ENCODE measurements at regions not wholly inside any gene's neighbourhood (a gene's known extent, or its start where the extent isn't known, plus 50 kb on each side); places are given as distances from the start of the nearest gene placed in this dataset.

DNA sequence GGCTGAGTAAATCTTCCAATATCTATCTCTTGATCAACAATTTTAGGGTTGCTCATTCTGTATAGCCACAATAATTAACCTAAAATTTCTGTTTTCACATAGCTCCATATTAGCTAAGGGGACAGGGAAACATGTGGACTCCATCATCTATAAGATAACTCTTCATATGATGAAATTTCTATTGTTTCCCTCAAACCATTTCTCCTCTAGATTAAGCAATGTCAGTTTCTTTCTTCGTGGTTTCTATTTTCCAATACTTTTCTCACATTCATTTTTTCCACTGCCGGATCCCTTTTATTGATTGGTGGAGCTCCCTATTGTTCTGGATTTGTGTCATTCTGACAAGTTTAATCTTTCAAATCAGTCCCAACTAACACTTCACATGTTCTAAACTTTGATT, 1221.3 kb upstream of the ZEB2 start:
- no peak overlapping the region for H3K23ac ChIP-seq (ENCODE audit: insufficient read length, low read depth, low read length)
- no peak overlapping the region for H3T11ph ChIP-seq (ENCODE audit: low read length)
- no peak for DNase-seq
- Mint-ChIP-seq H3K4me3 (no peak overlapping the region), H3K9me3 (no peaks in the 10 kb centered on the region), H3K27me3 (ENCODE audit: low read depth) (no peaks in the 10 kb centered on the region), H3K36me3 (ENCODE audit: insufficient read depth in 1 of 3, low read depth in 3 of 3) (no peaks in the 10 kb centered on the region), H3K27ac (no peak overlapping the region), H3K4me1 (peaks cover 0 to 3% of the 10 kb centered on the region in 2 experiments; a peak in 1 of 4 replicates)
- no peaks in the 10 kb centered on the region for H4K20me1 ChIP-seq (ENCODE audit: control insufficient read depth, insufficient read depth, insufficient read length)
- no peak overlapping the region for H3K4me2 ChIP-seq (ENCODE audit: insufficient read depth, insufficient read length, low read length)
- TF ChIP-seq, protein P1, sequence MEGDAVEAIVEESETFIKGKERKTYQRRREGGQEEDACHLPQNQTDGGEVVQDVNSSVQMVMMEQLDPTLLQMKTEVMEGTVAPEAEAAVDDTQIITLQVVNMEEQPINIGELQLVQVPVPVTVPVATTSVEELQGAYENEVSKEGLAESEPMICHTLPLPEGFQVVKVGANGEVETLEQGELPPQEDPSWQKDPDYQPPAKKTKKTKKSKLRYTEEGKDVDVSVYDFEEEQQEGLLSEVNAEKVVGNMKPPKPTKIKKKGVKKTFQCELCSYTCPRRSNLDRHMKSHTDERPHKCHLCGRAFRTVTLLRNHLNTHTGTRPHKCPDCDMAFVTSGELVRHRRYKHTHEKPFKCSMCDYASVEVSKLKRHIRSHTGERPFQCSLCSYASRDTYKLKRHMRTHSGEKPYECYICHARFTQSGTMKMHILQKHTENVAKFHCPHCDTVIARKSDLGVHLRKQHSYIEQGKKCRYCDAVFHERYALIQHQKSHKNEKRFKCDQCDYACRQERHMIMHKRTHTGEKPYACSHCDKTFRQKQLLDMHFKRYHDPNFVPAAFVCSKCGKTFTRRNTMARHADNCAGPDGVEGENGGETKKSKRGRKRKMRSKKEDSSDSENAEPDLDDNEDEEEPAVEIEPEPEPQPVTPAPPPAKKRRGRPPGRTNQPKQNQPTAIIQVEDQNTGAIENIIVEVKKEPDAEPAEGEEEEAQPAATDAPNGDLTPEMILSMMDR (conservative IDR thresholded peaks at IDR 0.05) = no peak
- no peak overlapping the region for H4K8ac ChIP-seq (replicated peaks; ENCODE audit: insufficient read length, low read depth, low read length)
- H3K27ac ChIP-seq (ENCODE audit: insufficient read length, low read depth, low read length) = no peak overlapping the region
- H4K5ac ChIP-seq (ENCODE audit: insufficient read length, low read depth, low read length) = no peak overlapping the region
- no peak overlapping the region for H2BK15ac ChIP-seq (ENCODE audit: low read depth, low read length)
- no peak overlapping the region for H3K18ac ChIP-seq (ENCODE audit: insufficient read length, low read depth, low read length)
- no peaks in the 10 kb centered on the region for H3K79me1 ChIP-seq (ENCODE audit: insufficient read depth, low read depth, low read length, poor library complexity, severe bottlenecking)
- no peak overlapping the region for H2BK5ac ChIP-seq (ENCODE audit: insufficient read length, low read length)
- no peak overlapping the region for H3K4ac ChIP-seq (ENCODE audit: low read depth, low read length)
- no peak overlapping the region for H2BK120ac ChIP-seq (ENCODE audit: low read depth, low read length, poor library complexity, severe bottlenecking)
- no peaks in the 10 kb centered on the region for H3K27me3 ChIP-seq (ENCODE audit: insufficient read depth, low read length)
- no peaks in the 10 kb centered on the region for H3K23me2 ChIP-seq (ENCODE audit: insufficient read length, low read depth, low read length, poor library complexity, severe bottlenecking)
- WGBS (ENCODE audit: extremely low coverage, insufficient read length, low lambda C conversion rate) = no CpG with 5 or more reads among the region's 2 CpGs
- no peaks in the 10 kb centered on the region for H3K9me3 ChIP-seq (ENCODE audit: control insufficient read depth, low read depth, low read length)
- H2BK20ac ChIP-seq (ENCODE audit: low read depth, low read length, poor library complexity, severe bottlenecking) = no peak overlapping the region
- H2AFZ ChIP-seq (ENCODE audit: low read length) = no peak overlapping the region
- no peaks in the 10 kb centered on the region for H3K79me2 ChIP-seq (ENCODE audit: insufficient read depth, low read length)
- no peak overlapping the region for H4K91ac ChIP-seq (ENCODE audit: insufficient read length, low read depth, low read length)
- H2AK5ac ChIP-seq (ENCODE audit: insufficient read length, low read length) = no peak overlapping the region
- no peak overlapping the region for H3K9ac ChIP-seq (ENCODE audit: extremely low read depth, insufficient read length, low read length)
- no peak overlapping the region for H2BK12ac ChIP-seq (ENCODE audit: insufficient read length, low read depth, low read length)
- no peaks in the 10 kb centered on the region for H3K4me1 ChIP-seq (ENCODE audit: insufficient read depth, low read length)
- no peak overlapping the region for H3K56ac ChIP-seq (ENCODE audit: insufficient read length, low read depth, low read length)
- no peak overlapping the region for H3K14ac ChIP-seq (ENCODE audit: insufficient read depth, low read length)
